HG02840 (cell line): ENCODE measurements at regions not wholly inside any gene's neighbourhood (a gene's known extent, or its start where the extent isn't known, plus 50 kb on each side); places are given as distances from the start of the nearest gene placed in this dataset.

Experiments
- ATAC-seq: cut with Tn5 transposase; IDR thresholded peaks from one replicate; pipeline ENCODE4 v1.9.1; 2021; ENCODE audit warnings: mild to moderate bottlenecking, moderate library complexity, moderate number of reproducible peaks; ENCODE audit not compliant: unreplicated experiment, low FRiP score

DNA sequence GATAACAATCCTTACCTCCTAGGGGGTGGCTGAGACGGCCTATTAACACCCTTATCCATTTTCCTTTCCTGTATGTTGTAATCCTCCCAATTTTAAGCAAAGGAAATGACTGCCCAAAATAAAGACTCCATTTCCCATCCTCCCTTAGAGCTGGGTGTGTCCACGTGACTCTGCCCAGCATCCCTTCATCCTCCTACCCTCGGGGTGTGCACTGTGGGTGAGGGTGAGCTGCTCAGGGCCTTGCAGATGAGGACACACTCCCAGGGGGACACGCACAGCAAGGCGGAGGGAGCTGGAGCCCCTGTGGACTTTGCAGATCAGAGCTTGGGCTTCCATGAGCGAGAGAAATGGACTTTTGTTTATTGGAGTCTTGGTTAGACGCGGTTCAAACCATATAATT, 186.8 kb downstream of the IRF8 start:
- ATAC-seq, result no peak

DNA sequence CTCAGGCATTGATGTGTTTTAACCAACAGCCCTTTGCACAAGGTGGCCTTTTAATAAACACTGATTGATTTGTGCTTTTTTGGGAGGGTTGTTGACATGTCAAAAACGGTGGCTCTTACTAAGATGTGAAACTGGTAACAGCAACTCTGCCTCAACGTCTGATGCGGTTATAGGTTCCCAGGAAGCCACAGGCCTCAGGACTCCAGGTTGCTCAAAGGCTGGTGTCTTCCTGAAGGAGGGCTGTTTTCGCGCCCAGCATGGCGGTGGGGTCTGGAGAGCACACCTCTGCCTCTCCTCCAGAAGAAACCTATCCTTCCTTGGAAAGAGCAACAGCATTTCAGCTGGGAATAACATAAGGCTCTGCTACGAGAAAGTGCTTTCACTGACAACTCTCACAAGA, 187.5 kb downstream of the IRF8 start:
- no peak for ATAC-seq

DNA sequence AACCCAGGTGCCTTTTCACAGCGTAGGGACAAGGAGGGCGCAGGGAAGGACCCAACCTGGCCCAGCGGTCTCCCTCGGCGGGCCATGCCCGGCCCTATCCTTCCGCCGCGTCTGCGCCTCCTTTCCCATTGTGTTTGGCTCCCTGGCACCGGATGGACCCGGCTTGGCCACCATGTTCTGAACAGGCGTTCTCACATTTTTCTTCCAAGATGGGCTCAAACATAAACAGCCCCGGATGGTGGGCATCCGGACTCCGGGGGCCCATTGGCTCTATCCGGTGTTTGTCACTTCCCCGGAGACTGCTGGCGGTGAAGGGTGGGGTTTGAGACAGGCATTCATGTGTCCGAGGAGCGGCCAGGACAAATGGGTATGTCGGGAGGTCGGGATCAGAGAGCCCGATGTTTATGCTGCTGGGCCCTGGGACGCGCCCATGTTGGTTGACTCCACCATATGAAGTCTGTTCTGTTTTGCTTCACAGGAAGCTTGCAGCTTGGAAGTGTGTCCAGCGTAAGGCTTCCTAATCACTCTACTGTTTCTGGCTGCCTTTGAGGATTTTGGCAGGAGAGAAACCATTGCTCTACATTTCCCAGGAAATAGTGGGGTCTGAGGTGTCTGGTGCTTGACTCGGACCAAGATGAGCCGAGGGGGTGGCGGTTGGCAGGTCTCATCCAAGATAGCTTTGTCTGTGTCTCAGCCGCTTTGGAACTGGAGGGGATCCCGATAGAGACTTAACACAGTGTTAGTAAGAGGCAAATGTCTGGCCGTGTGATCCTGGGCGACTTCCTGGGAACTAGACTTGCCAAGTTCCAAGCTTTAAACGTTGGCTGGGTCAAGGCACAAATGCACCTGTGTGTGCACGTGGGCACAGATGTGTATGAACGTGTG, 188.3 kb downstream of the IRF8 start:
- no peak for ATAC-seq

DNA sequence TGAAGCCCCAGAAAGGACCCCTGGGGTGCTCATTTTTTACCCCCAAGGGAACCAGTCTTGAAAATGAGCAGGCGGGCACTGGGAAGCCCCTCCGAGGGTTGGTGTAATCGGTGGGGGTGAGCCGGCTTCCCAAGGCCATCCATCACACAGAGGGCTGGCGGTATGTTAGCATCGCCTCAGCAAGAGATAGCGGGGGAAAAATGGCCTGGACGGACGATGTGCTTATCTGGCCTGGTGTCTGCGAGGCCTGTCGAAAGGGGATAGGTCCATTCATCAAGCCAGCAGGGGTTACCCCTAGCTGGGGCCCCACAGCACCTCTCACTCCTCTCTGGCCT, 188.9 kb downstream of the IRF8 start:
- no peak for ATAC-seq

DNA sequence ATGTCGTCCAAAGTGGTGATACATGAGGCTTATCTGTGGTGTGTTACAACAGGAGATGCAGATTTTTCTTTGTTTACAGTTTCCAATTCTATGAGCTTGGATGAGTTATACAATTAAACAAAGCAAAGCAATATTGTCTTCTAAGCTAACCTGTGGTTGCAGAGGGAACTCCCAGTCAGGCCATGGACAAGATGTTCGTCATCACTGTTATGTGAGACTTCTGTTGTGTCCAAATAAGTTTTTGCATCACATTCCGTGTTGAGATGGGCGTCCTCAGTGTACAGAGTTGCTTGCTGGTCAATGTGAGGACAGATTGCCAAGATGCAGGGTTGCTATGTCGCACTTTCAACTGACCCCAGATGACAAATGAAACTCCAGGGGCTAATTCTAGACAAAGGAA, 189.3 kb downstream of the IRF8 start:
- no peak for ATAC-seq

DNA sequence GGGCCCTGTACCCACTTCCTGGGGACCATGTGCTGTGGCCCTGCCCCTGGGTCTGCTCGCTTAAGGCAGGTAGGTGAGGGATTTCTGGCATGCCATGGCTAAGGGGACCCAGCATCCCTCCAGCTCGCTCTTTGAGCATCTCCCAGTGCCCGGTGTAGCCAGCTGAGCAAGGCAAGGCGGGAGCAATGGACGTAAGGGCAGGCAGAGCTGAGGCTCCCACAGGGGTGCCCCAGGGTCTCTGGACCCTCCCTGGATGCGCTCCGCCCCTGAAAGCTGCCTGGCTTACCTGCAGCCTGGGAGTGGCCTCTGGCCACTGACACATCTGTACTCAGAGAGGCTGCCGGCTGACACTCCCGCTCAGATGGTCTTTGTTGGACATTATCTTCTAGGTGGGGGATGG, 189.9 kb downstream of the IRF8 start:
- no peak for ATAC-seq

DNA sequence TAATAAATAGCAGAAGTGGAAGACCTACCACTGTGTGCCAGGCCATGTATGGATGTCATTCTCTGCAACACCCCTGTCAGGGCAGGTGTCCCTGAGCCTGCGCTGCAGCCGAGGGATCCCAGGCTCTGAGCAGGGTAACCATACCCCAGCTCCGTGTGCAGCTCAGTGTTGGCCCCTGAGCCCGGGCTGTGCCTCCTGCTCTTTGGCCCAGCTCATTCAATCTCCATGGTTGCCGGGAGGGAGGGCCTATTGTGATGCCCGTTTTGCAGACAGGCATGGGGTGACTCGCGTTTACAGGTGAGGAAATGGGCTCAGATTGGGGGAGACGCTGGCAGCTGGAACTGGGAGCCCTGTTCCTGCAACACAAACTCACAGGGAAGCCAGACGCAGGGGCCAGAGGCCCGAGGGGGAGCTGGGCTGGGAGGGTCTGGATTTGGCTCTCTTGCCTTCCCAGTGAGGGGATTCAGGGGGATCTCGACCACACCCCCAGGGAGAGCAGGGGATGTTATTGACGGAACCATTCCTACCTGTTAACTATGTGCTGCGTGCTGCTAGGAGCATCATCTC, 190.5 kb downstream of the IRF8 start:
- ATAC-seq, result no peak

DNA sequence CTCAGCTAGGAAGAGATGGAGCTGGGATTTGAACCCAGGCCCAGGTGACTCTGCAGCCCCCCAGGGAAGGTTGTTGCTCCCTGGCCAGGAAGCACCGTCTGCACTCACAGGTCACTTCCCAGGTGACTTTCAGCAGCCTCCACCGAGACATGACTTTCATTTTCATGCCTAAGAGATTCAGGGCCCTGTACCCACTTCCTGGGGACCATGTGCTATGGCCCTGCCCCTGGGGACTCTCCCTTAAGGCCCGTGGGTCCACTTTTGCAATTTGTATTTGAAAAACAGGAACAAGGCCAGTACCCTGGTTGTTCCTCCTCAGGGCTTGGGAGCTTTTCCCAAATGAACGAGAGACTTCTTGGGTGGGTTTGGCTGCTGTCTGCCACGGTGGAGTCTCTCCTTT, 191.0 kb downstream of the IRF8 start:
- no peak for ATAC-seq

DNA sequence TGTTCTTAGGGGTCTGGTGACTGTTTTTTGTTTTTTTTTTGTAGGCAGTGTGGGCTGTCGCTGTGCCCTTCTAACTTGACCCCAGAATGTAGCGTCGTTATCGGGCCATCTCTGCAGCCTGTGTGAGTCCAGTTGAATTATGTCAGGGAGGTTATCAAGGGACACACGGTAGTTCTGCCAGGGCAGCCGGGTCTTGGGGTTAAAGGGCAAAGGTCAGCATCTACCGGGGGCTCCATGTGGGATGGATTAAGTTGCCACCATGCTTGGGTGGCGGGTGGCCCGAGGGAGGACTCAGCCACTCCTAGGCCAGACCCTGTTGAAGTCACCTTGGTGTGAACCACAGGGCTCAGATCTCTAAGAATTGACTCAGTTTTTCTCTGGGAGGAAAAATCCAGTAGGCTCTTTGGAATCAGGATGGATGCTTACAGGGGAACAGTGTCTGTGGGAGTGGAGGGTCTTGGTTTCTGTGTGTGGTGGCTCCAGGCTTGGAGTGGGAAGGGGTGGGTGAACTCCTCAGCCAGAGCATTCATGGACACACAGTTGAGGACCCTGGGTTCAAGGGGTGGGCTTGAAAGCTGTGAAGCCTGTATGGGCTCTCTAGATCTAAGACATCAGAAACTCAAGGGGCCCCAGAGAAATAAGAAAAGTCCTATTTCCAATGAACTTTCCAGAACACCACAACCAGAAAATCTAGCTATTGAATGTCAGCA, 191.7 kb downstream of the IRF8 start:
- no peak for ATAC-seq

DNA sequence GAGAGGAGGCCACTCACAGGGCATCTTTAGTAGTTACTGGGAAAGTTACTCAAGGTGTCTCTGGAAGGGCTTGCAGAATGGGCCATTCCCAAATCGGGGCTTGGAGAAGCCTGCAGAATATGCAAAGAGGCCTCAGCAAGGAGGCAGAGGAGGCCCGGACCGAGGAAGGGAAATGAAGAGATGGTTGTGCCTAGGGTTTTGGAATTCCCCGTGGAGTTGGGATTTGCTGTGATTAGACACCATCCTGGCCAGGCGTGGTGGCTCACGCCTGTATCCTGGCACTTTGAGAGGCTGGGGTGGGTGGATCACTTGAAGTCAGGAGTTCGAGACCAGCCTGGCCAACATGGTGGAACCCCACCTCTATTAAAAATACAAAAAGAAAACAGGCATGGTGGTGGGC, 193.0 kb downstream of the IRF8 start:
- no peak for ATAC-seq

DNA sequence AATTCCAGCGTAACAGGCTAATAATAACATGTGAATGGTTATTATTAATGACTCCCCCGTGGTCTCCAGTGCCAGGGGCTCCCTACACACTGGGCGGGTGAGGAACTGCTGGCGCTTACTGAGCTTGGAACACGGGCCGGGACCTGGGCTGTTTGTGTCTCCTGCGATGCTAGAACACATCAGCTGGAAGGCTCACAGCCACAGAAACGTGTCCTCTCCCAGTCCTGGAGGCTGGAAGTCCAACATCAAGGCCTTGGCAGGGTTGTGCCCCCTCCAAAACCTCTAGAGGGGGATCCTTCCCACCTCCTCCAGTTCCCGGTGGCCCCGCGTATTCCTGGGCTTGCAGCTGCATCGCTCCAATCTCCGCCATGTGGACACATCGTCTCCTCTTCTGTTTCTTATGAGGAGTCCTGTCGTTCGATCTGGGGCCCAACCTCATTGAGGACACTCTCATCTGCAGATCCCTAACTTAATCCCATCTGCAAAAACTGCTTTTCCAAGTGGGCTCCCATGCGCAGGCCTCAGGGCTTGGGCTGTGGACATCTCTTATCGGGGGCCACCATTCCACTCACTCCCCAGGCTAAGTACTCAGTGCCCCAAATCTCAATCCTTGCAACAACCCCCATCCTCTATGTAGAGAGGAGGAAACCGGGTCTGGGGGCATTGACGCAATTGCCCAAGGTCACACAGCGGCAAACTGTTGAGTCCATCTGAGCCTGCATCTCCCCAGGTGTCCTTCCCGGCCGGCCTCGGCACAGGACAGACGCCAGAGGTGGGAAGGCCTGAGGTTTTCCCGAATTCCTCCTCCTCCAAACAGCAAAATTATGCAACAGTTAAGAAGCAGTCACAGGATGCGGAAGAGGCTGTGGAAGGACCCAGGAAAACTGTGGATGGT, 193.9 kb downstream of the IRF8 start:
- no peak for ATAC-seq

DNA sequence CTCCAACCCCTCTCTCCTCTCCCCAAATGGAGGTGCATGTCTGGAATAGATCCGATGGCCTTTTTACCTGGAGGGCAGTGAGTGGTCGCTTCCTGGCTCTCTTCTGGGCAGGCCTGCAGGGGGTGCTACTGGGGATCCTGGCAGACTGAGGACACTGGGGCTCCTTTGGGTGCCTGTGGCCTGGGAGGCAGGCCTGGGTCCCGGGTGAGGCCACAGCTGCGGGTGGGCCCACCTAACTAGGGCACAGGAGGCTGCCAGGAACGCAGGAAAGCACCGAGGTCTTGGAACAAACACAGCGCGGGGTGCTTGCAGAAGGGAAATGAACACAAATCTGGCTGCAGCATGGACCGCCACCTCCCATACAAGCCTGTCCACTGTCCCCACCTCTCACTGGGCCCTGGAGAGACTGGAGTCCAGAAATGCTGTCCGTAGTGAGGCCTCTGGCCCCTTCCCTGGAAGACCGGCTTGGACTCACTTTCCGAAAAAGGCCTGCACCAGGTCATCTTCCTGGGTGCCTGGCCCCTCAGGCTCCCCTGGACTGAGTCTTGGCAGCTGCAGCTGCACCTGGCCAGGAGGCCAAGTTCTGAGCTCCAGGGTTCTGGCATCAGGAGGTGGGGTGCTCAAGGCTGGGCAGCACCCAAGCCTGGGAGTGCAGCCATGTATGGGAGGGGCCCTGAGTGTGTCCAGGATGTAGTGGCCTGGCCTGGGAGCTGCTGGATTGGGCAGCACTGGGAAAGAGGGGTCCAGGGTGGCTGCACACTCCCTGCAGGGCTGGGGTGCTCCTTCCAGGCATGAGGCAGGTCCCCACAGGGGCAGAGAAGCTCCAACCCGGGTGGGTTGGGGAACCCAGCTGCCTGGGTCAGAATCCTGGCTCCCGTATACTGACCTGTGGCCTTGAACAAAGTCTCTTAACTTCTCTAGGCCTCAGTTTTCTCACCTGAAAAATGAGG, 195.1 kb downstream of the IRF8 start:
- ATAC-seq, result no peak

DNA sequence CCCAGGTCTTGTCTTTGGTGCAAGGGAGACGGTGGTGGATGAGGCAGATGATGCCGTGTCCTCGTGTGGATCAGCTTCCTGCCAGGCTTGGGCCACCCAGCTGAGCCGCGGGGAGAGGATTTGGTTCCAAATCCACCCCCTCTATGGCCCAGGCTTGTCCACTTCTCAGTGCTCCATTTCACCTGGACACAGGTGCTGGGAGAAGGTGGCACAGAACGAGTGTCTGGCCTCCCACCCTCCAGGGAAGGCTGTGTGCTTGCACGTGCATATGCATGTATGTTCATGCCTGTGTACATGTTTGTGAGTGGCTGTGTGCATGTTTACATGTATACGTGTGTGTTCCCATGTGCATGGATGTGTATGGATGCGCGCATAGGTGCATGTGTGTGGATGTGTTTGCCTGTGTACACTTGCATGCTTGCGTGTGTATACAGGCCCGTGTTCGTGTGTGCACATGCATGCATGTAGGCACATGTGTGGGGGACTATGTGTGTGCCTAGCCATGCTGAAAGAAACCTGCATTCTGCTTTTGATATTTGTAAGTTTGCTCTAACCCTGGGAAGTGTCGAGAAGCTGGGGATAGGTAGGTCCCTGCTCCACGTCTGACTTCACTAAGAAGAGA, 196.3 kb downstream of the IRF8 start:
- ATAC-seq, result no peak

DNA sequence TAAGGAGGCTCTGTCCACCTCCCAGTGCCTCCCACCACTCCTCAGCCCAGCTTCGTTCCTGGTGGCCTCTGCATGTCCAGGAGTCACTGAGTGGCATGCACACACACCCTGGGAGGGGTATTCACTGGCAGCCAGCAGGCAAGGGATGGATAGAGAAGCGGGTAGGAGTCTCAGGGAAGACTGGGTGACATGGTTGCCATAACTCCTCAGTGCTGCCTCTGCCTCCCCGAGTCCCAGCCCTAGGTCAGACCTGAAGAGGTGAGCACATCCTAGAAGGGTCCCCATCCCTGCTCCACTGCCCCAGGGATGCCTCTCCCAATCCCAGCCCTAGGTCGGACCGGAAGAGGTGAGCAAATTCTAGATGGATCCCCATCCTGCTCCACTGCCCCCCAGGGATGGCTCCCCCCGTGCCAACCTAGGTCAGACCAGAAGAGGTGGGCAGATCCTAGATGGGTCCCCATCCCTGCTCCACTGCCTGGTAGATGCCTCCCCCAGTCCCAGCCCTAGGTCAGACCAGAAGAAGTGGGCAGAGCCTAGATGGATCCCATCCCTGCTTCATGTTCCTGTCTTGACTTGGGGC, 197.0 kb downstream of the IRF8 start:
- no peak for ATAC-seq

DNA sequence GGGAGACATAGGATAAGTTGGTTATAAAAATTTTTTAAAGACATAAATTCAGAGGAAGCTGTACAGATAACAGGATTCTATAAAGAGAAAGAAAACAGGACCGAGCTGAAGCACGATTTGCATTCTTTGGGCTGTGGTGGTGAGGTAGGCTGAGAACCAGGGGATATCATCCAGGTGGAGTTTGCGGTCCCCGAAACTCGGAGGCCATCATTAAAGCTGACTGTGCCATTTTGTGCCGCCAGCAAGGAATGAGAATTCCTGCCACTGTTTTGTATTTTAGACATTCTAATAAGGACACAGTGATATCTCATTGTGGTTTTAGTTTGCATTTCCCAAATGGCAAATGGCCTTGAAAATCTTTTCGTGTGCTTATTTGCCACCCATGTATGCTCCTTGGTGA, 197.9 kb downstream of the IRF8 start:
- ATAC-seq, result no peak

DNA sequence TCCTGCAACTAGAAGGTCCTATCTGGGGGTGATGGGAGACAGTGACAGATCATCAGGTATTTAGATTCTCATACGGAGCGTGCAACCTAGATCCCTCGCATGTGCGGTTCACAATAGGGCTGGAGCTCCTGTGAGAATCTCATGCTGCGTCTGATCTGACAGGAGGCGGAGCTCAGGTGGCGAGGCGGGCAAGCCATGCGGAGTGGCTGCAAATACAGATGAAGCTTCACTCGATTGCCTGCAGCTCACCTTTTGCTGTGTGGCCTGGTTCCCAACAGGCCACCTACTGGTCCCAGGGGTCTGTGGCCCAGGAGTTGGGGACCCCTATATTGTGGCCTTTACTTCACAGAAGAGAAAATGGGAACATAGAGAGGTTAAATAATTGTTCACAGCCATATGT, 200.4 kb downstream of the IRF8 start:
- no peak for ATAC-seq

DNA sequence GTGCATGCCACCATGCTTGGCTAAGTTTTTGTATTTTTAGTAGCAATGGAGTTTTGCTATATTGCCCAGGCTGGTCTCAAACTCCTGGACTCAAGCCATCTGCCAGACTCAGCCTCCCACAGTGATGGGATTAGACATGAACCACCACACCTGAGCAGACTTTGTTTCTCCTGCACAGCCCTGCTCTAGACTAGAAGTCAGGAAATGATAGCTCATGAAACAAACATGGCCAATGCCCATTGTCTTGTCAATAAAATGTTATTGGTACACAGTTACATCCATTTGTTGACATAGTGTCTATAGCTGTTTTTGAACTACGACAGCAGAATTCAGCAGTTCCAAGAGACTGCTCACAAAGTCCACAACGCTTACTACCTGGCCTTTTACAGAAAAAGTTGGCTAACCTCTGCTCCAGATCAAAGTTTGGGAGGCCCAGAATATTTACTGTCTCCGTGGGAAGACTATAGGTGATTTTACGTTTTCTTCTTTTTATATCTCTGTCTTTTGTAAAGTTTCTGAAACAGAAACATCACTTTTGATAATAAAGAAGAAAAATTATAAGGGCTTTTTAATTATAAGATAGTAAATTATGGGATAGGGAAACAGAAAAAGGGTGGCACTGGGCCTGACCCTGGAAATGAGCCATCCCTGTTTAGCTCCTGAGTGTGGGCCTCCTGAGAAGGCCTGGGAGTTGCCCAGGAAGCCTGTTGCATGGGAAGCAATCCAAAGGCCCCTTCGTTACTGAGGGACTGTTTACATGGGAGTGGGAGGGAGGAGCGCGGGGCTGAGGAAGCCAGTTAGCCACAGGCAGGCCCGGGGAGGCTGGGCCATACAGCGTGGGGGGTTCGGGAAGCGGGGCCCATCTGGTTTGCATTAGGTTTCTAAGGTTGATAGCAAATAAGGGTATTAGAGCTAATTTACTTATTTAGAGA, 201.5 kb downstream of the IRF8 start:
- ATAC-seq, result no peak
